ENCODE measurements at regions not wholly inside any gene's neighbourhood (a gene's known extent, or its start where the extent isn't known, plus 50 kb on each side); places are given as distances from the start of the nearest gene placed in this dataset.

DNA sequence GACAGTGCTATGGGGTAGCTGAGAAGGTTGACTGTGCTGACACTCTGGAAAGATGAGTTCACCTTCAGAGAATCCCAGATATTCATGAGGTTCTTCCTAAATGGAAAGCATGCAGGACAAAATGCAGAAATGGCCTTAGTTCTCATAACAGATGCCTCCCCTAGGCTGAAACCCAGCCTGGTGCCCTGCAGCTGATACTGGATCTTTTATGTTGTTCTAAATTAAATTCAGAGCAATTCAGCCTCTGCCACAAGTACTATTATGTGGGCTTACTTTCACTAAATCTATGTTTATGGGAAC is 172.0 kb upstream of the SERPINE2 start:
- Mint-ChIP-seq H3K9me3 (no peaks in the 10 kb centered on the region), H3K4me3 (no peak overlapping the region), H3K27me3 (ENCODE audit: low read depth) (peaks cover 5% of the 10 kb centered on the region), H3K36me3 (ENCODE audit: insufficient read depth) (no peaks in the 10 kb centered on the region), H3K4me1 (ENCODE audit: low read depth) (no peaks in the 10 kb centered on the region)
- DNase-seq (no peak), ATAC-seq (no peak)

DNA sequence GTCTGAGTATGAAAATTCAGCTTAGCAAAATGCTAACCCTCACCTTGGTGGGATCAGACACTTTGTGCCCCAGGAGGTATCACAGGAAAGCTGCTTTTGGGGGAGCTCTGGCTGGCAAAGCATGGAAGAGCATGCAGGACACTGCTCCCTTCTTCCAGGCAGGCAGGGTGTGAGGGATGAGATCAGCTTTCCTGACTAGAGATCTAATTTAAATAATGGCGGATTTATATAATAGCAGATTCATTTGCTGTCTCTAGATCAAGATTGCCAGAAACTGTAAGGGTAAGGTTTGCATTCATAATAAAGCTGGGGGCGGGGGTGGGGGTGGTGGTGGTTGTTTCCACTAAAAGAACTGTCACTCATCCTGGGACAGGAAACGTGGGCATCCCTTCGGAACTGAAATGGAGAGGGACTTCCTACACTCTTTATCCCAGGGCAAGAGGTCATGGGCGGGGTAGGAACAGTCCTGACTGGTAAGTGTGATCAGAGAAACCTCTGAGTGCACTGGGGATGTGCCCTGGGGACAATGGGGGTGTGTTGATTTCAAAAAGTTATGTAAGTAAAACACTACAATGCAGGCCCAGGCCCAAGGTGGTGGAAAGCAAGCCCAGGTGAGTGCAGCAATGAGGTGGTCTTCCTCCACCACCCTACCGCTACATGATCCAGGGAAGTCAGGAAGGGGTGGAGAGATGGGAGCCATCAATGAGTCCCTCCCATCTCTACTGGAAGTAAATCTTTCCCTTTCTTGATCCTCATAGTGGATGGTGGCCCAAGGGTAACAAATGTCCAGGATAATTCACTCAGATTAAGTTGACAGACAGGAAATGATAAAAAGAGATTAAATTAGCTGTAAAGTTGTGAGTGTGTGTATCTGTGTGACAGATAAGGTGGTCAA is 171.4 kb upstream of the SERPINE2 start:
- Mint-ChIP-seq H3K9me3 (no peaks in the 10 kb centered on the region), H3K4me3 (no peak overlapping the region), H3K4me1 (ENCODE audit: low read depth) (no peaks in the 10 kb centered on the region), H3K36me3 (ENCODE audit: insufficient read depth) (no peaks in the 10 kb centered on the region), H3K27me3 (ENCODE audit: low read depth) (peaks cover 5% of the 10 kb centered on the region)
- no peak for DNase-seq
- no peak for ATAC-seq

DNA sequence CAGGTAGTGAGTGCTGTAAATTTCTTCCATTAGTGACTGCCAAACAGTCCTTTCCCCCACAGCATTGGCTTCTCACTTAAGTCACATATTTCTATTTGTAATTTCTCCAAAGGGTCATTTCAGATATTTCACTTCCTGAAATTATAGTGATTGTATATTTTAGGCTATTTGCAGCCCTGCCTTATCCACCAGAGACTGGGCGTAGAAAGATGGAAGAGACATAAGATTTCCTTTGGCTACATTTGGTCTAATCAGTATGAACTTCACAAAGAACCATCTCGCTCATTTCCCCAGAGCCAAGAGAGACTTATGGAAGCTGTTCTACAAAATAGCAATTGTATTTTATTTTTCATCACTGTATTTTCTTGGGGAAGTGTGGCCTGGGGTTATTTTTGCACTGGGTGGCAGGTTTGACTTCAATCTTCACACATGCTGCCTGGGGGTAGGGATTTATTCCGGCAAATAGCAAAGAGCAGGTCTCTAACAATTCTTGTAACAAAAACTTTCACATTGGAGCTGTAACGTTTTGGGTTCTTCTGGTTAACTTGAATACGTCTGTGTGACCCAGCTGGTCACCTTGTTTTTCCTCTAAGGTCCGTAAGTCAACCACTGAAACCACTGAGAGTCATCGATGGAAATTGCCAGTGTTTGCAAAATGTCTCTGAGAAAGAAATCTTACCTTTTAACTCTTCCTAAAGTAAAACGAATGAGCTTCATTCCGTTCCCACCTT is 170.6 kb upstream of the SERPINE2 start:
- Mint-ChIP-seq H3K4me3 (no peak overlapping the region), H3K36me3 (ENCODE audit: insufficient read depth) (no peaks in the 10 kb centered on the region), H3K9me3 (no peaks in the 10 kb centered on the region), H3K27me3 (ENCODE audit: low read depth) (peaks cover 5% of the 10 kb centered on the region), H3K4me1 (ENCODE audit: low read depth) (no peaks in the 10 kb centered on the region)
- ATAC-seq (no peak), DNase-seq (no peak)

DNA sequence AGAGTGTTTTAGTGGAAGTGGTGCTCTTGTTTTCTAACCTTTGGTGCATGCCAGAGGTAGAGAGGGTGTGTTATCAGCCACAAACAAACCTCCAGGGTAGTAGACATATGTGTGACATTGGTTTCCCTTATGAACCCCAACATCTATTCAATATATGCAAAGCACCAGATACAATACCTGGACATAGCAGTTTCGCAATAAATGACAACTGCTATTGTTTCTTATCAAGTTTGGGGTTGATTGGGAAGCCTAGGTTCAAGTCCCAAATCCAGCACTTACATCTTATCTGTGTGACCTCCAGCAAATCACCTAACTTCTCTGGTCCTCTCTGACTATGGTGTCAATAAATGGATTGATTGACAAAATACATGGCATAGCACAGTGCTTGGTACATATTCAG is 169.4 kb upstream of the SERPINE2 start:
- H3K4me1 Mint-ChIP-seq (ENCODE audit: low read depth), result no peaks in the 10 kb centered on the region
- DNase-seq, result no peak
- H3K27me3 Mint-ChIP-seq (ENCODE audit: low read depth), result peaks cover 5% of the 10 kb centered on the region
- ATAC-seq, result no peak
- H3K36me3 Mint-ChIP-seq (ENCODE audit: insufficient read depth), result no peaks in the 10 kb centered on the region
- no peaks in the 10 kb centered on the region for H3K9me3 Mint-ChIP-seq
- H3K4me3 Mint-ChIP-seq, result no peak overlapping the region

DNA sequence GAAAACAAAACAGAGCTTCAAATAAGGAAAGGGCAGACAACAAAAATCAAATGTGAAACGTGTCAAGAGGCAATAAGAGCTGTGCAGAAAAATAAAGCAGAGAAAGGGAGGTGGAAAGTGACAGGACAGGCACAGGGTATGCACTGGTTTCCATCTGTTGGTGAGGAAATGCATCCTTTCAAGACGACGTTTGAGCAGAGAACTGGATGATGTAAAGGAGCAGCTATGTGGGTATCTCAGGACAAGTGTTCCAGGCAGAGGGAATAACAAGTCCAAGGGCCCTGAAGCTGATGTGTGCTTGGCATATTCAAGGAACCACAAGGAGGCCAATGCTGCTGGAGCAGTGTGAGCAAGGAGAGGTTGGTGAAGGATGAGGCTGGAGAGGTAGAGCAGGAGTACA is 168.9 kb upstream of the SERPINE2 start:
- no peaks in the 10 kb centered on the region for H3K36me3 Mint-ChIP-seq (ENCODE audit: insufficient read depth)
- no peak for DNase-seq
- no peaks in the 10 kb centered on the region for H3K4me1 Mint-ChIP-seq (ENCODE audit: low read depth)
- peaks cover 5% of the 10 kb centered on the region for H3K27me3 Mint-ChIP-seq (ENCODE audit: low read depth)
- no peak overlapping the region for H3K4me3 Mint-ChIP-seq
- H3K9me3 Mint-ChIP-seq, result no peaks in the 10 kb centered on the region
- no peak for ATAC-seq

DNA sequence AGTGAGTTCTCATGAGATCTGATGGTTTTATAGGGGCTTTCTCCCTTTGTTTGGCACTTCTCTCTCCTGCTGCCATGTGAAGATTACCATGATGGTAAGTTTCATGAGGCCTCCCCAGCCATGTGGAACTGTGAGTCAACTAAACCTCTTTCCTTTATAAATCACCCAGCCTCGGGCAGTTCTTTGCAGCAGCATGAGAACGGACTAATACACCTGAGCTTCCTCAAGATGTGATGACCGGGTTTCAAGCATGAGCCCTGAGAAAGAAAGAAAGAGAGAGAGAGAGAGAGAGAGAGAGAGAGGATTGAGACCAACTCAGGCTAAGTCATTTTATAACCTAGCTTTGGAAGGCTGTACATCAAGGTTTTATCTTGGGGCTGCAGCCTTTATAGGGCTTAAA is 167.7 kb upstream of the SERPINE2 start:
- no peak for DNase-seq
- ATAC-seq, result no peak
- no peaks in the 10 kb centered on the region for H3K36me3 Mint-ChIP-seq (ENCODE audit: insufficient read depth)
- H3K27me3 Mint-ChIP-seq (ENCODE audit: low read depth), result peaks cover 5% of the 10 kb centered on the region
- no peaks in the 10 kb centered on the region for H3K4me1 Mint-ChIP-seq (ENCODE audit: low read depth)
- no peaks in the 10 kb centered on the region for H3K9me3 Mint-ChIP-seq
- no peak overlapping the region for H3K4me3 Mint-ChIP-seq

DNA sequence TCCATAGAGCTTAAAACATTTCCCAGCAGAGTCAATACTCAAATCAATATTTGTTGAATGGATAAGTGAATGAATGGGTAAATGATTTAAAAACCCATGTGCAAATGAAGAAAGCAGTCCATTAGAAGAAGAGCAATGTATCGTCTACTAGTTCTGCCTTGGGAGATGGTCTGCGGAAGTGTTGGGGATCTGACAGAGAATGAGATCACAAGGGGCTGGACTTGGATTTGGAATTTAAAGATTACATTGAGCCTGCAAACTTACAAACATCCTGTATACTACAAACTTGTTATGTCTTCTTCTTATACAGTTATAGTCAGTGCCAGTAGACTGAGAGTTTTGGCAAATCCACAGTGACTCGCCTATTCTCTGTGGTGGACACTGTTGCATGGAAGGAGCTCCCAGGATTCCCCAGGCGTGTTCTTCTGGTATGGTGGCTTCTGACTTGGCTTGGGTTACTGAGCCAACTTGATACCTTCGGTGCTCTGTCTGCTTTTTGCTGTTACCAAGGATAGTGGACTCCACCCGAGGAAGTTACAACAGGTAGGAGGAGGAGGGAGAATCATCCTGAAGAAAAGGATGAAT is 163.3 kb upstream of the SERPINE2 start:
- no peaks in the 10 kb centered on the region for H3K36me3 Mint-ChIP-seq (ENCODE audit: insufficient read depth)
- no peak overlapping the region for H3K4me3 Mint-ChIP-seq
- H3K27me3 Mint-ChIP-seq (ENCODE audit: low read depth), result no peaks in the 10 kb centered on the region
- ATAC-seq, result no peak
- no peak for DNase-seq
- H3K4me1 Mint-ChIP-seq (ENCODE audit: low read depth), result no peaks in the 10 kb centered on the region
- H3K9me3 Mint-ChIP-seq, result no peaks in the 10 kb centered on the region

DNA sequence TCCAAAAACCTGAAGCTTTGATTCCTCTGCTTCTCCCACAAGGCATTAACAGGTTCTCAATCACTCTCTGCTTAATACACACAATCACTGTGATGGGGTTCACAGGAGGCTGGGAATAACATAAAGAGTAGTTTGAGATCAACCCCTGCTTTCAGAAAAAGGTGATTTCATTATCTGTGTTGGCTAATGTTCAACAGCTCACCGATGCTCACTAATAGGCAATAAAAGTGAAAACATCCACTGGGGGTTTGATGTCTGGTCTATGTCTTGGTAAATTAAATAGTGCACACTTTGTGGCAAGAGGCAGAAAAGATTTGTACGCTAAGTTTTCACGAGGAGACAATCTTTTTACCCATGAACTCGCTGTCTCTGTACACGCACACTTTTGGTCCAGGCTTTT is 159.3 kb upstream of the SERPINE2 start:
- no peak for ATAC-seq
- Mint-ChIP-seq H3K4me3 (no peak overlapping the region), H3K9me3 (peaks cover 10% of the 10 kb centered on the region), H3K4me1 (ENCODE audit: low read depth) (no peaks in the 10 kb centered on the region), H3K27me3 (ENCODE audit: low read depth) (peaks cover 4% of the 10 kb centered on the region), H3K36me3 (ENCODE audit: insufficient read depth) (no peaks in the 10 kb centered on the region)
- DNase-seq, result no peak

DNA sequence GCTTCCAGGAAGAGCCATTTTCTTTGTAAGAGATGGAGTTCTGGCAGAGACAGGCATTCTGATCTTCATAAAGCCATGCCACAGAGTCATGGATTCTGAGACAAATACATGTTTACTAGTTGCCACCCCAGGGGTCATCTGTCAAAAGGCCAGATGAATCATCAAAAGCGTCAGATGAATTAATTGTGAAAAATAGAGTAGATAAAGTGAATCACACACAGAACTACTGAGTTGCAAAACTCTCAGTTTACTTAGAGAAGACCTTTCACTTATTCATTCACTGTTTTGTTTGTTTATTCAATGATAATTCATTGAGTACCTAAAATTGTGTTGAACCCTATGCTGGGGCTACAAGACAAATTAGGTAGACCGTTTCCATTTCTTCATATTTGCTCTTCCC is 157.7 kb upstream of the SERPINE2 start:
- no peak overlapping the region for H3K4me3 Mint-ChIP-seq
- no peaks in the 10 kb centered on the region for H3K36me3 Mint-ChIP-seq (ENCODE audit: insufficient read depth)
- H3K4me1 Mint-ChIP-seq (ENCODE audit: low read depth), result no peaks in the 10 kb centered on the region
- H3K27me3 Mint-ChIP-seq (ENCODE audit: low read depth), result peaks cover 4% of the 10 kb centered on the region
- DNase-seq (no peak), ATAC-seq (no peak)
- H3K9me3 Mint-ChIP-seq, result peaks cover 14% of the 10 kb centered on the region

DNA sequence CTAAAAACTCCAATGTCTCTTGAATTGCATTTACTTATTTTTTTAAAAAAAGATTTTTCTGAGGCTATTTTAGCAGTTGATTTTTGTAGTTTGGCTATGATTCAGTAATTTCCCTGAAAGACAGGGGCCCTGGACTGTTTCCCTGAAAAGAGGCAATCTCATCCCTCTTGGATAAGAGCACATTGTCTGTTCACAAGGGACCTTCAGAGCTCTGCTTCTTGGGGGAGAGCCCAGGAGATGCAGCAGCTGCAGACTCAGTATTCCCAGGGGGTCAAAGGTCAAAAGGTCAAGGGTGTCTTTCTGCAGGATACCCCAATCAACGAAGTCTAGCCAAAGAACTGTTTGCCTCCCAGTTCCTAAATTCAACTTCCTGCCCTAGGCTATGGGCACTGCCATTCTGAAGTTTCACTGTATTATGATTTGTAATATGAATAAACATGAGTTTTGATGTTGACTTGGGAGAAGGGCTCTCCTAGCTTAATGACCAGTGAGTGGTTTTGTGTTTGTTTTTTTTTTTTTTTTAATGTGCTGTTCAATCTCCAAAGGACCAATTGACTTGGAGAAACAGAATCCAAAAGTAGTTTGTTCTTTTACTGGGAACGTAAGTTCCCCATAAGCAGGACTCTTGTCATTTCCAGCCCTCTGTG is 157.0 kb upstream of the SERPINE2 start:
- peaks cover 14% of the 10 kb centered on the region for H3K9me3 Mint-ChIP-seq
- H3K4me1 Mint-ChIP-seq (ENCODE audit: low read depth), result no peaks in the 10 kb centered on the region
- H3K27me3 Mint-ChIP-seq (ENCODE audit: low read depth), result peaks cover 4% of the 10 kb centered on the region
- DNase-seq (no peak), ATAC-seq (no peak)
- no peak overlapping the region for H3K4me3 Mint-ChIP-seq
- no peaks in the 10 kb centered on the region for H3K36me3 Mint-ChIP-seq (ENCODE audit: insufficient read depth)

DNA sequence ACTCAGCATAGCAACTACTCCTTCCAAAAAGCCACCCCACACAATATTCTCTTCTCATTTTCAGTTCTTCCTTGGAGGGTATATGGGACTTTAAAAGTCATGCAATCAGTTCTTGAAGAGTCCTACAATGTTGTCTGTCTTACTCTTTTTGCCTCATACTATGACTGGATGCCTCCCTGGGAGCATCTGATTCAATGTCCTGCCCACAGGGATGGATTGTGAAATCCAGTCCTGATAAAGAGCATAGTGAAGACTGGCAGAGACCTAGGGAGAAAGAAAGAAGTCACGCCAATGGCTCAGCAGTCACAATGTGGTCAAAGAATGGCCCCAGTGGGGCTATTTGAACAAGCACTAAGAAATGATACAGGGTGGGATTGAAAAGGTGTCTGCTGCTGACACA is 155.1 kb upstream of the SERPINE2 start:
- DNase-seq (no peak), ATAC-seq (no peak)
- Mint-ChIP-seq H3K27me3 (ENCODE audit: low read depth) (peaks cover 4% of the 10 kb centered on the region), H3K36me3 (ENCODE audit: insufficient read depth) (no peaks in the 10 kb centered on the region), H3K9me3 (peaks cover 14% of the 10 kb centered on the region), H3K4me3 (no peak overlapping the region), H3K4me1 (ENCODE audit: low read depth) (no peaks in the 10 kb centered on the region)

DNA sequence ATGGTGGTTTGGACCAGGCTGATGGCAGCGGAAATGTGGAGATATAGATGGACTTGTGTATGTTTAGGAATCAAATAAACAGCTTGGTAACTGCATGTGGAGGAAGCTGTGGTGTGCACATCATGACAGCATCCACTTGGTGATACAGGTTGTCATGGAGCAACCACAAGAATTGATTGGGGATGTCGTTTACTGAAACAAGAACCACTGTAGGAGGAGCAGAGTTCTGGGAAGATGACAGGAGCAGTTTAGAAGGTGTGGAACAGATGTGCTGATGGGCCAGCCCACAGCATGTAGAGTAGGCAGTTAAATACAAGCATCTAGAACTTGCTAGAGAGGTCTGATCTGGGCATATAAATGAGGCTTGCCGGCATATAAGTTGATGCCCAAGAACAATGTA is 152.4 kb upstream of the SERPINE2 start:
- Mint-ChIP-seq H3K4me3 (no peak overlapping the region), H3K36me3 (ENCODE audit: insufficient read depth) (no peaks in the 10 kb centered on the region), H3K9me3 (peaks cover 19% of the 10 kb centered on the region), H3K27me3 (ENCODE audit: low read depth) (peaks cover 7% of the 10 kb centered on the region), H3K4me1 (ENCODE audit: low read depth) (no peaks in the 10 kb centered on the region)
- ATAC-seq (no peak), DNase-seq (no peak)

DNA sequence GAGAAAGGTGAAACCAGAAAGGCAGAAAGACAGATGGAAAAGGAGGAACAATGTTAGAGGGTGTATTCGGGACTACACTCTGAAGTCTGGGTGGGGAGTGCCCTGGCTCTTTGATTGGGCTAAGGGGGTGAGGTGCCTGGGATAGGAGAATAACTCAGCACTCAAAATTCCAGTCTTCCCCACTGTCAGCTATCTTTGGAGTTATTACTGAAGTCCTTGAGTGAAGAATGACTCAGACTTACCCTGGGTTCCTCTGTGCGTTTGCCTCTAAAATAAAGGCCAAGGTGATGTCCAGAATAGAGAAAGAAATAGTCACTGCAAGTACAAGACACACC is 151.8 kb upstream of the SERPINE2 start:
- DNase-seq, result no peak
- H3K27me3 Mint-ChIP-seq (ENCODE audit: low read depth), result peaks cover 8% of the 10 kb centered on the region
- ATAC-seq, result no peak
- H3K9me3 Mint-ChIP-seq, result peaks cover 19% of the 10 kb centered on the region
- no peak overlapping the region for H3K4me3 Mint-ChIP-seq
- H3K4me1 Mint-ChIP-seq (ENCODE audit: low read depth), result no peaks in the 10 kb centered on the region
- no peaks in the 10 kb centered on the region for H3K36me3 Mint-ChIP-seq (ENCODE audit: insufficient read depth)

DNA sequence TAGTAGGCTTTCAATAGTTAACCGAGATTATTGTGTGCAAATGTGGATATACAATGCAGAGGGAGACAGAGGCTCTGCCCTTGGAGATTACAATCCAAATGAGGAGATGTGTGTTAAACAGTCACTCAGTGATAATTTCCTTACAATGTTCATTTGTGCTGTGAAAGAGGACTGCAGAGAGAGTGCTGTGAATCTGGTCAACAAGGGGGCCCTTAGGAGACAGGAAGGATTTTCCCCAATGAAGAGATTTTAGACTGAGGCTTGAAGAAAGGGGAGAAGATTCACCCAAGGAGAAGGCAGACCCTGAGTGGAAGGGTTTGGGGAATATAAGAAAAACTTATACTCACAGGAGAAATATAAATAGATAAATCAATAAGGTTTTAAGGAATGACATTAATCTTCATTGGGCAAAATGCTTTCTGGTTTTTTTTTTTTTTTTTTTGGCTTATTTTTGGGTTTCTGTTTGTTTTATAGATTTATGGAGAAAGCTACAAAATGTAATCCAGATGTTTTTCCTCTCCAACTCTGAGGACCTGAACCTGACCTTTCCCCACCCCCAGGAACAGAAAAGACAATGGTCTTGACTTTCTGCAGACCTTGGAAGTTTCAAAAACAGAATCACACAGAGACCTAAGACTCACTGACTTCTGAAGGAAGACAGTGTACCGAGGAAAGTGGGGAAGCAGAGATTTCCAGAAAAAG is 151.3 kb upstream of the SERPINE2 start:
- H3K36me3 Mint-ChIP-seq (ENCODE audit: insufficient read depth), result no peaks in the 10 kb centered on the region
- H3K27me3 Mint-ChIP-seq (ENCODE audit: low read depth), result peaks cover 10% of the 10 kb centered on the region
- DNase-seq, result no peak
- no peaks in the 10 kb centered on the region for H3K4me1 Mint-ChIP-seq (ENCODE audit: low read depth)
- ATAC-seq, result no peak
- peaks cover 18% of the 10 kb centered on the region for H3K9me3 Mint-ChIP-seq
- H3K4me3 Mint-ChIP-seq, result no peak overlapping the region
